ENCODE measurements at regions not wholly inside any gene's neighbourhood (a gene's known extent, or its start where the extent isn't known, plus 50 kb on each side); places are given as distances from the start of the nearest gene placed in this dataset.

- ATAC-seq = no peak
- TF ChIP-seq ZFP30 (CRISPR knock-in tag; IDR thresholded peaks at IDR 0.05) (no peak), POU6F1 (CRISPR knock-in tag; IDR thresholded peaks at IDR 0.05; ENCODE audit: borderline replicate concordance, low read depth) (no peak), OSR1 (CRISPR knock-in tag; IDR thresholded peaks at IDR 0.05) (no peak), RARB (CRISPR knock-in tag; IDR thresholded peaks at IDR 0.05) (no peak), PPARA (CRISPR knock-in tag; IDR thresholded peaks at IDR 0.05; ENCODE audit: borderline replicate concordance) (no peak), ZNF8 (CRISPR knock-in tag; IDR thresholded peaks at IDR 0.05) (no peak), BACH2 (CRISPR knock-in tag; IDR thresholded peaks at IDR 0.05; ENCODE audit: borderline replicate concordance) (no peak), CREB5 (CRISPR knock-in tag; IDR thresholded peaks at IDR 0.05; ENCODE audit: low read depth) (no peak), CSDC2 (CRISPR knock-in tag; IDR thresholded peaks at IDR 0.05) (no peak)
Observed at GRCh38 chr3:22373827-22374226, 622.8 kb upstream of the ZNF385D start.

GRCh38 chr3:22377421-22377820 lies 626.4 kb upstream of the ZNF385D start:
- TF ChIP-seq GLIS3 (CRISPR knock-in tag; IDR thresholded peaks at IDR 0.05) (no peak), BACH2 (CRISPR knock-in tag; IDR thresholded peaks at IDR 0.05; ENCODE audit: borderline replicate concordance) (no peak), PPARA (CRISPR knock-in tag; IDR thresholded peaks at IDR 0.05; ENCODE audit: borderline replicate concordance) (no peak), ARNTL (CRISPR knock-in tag; IDR thresholded peaks at IDR 0.05; ENCODE audit: borderline replicate concordance, low read depth) (no peak), TOX (CRISPR knock-in tag; IDR thresholded peaks at IDR 0.05; ENCODE audit: borderline replicate concordance) (peak; percentile 71), ZNF8 (CRISPR knock-in tag; IDR thresholded peaks at IDR 0.05) (no peak), TSHZ2 (CRISPR knock-in tag; IDR thresholded peaks at IDR 0.05) (no peak), CREB5 (CRISPR knock-in tag; IDR thresholded peaks at IDR 0.05; ENCODE audit: low read depth) (peak; percentile 55; the same call in 1 of the 2 replicates), OSR1 (CRISPR knock-in tag; IDR thresholded peaks at IDR 0.05) (no peak), ISL1 (CRISPR knock-in tag; IDR thresholded peaks at IDR 0.05) (peak; percentile 92), ESRRG (CRISPR knock-in tag; IDR thresholded peaks at IDR 0.05) (no peak), ZFP30 (CRISPR knock-in tag; IDR thresholded peaks at IDR 0.05) (no peak), PATZ1 (CRISPR knock-in tag; IDR thresholded peaks at IDR 0.05; ENCODE audit: borderline replicate concordance) (no peak), CSDC2 (CRISPR knock-in tag; IDR thresholded peaks at IDR 0.05) (peak; percentile 67), POU6F1 (CRISPR knock-in tag; IDR thresholded peaks at IDR 0.05; ENCODE audit: borderline replicate concordance, low read depth) (no peak), CSRNP3 (CRISPR knock-in tag; IDR thresholded peaks at IDR 0.05) (no peak), ZNF70 (CRISPR knock-in tag; IDR thresholded peaks at IDR 0.05) (no peak), ZNF565 (CRISPR knock-in tag; conservative IDR thresholded peaks at IDR 0.05; ENCODE audit: low read depth) (no peak), ZFP3 (CRISPR knock-in tag; IDR thresholded peaks at IDR 0.05) (peak; percentile 28; the same call in 1 of the 2 replicates), TCF4 (CRISPR knock-in tag; IDR thresholded peaks at IDR 0.05; ENCODE audit: borderline replicate concordance) (no peak), ZC3H10 (CRISPR knock-in tag; IDR thresholded peaks at IDR 0.05) (no peak), RARB (CRISPR knock-in tag; IDR thresholded peaks at IDR 0.05) (no peak), SNAI2 (CRISPR knock-in tag; IDR thresholded peaks at IDR 0.05) (no peak)
- peak; percentile 98 for ATAC-seq

All from SK-N-SH treated with all-trans-retinoic acid at 6 μM for 48 hours (cell line).